ENCODE measurements at regions not wholly inside any gene's neighbourhood (a gene's known extent, or its start where the extent isn't known, plus 50 kb on each side); places are given as distances from the start of the nearest gene placed in this dataset.

DNA sequence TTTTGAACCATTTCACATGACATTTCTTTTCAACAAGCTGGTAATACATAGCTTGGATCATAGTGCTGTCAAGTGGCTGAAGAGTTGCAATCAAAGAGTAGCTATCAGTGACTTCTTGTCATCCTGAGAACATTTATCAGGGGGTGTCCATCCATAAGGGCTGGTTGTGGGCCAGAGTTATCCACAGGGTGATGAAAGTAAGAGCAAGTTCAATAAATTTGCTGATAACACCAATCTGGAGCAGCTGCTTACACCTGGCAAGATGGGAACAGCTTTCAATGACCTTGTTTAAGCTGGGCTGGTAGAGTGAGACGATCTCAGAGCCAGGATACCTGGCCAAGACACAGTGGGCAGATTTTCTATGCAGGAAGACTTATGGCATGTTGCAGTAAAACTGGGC lies 96.3 kb upstream of the IMMP2L start:
- in situ Hi-C loops (cut with MboI; ENCODE audit: low sequenced_read_pairs) = no loop called here
- H3K14ac ChIP-seq (replicated peaks; ENCODE audit: low read depth, low read length) = no peak overlapping the region
- H3K4me3 ChIP-seq (ENCODE audit: insufficient read depth, low read depth, low read length) = no peak overlapping the region
- no peaks in the 10 kb centered on the region for H3K79me1 ChIP-seq (ENCODE audit: low read depth in 1 of 2, low read length in 2 of 2)
- CTCF ChIA-PET = no interaction called here
- DNase-seq = no peak
- no peaks in the 10 kb centered on the region for H3K27me3 ChIP-seq (ENCODE audit: control insufficient read depth, insufficient read depth, low read length)
- POLR2A ChIA-PET (ENCODE audit: unreplicated experiment) = no interaction called here
- H2AFZ ChIP-seq (replicated peaks; ENCODE audit: low read length, poor library complexity) = no peak overlapping the region
- no peak overlapping the region for H2BK20ac ChIP-seq (ENCODE audit: low read depth, low read length)
- H2AK9ac ChIP-seq (replicated peaks; ENCODE audit: low read depth, low read length, poor library complexity) = no peak overlapping the region
- H4K8ac ChIP-seq (ENCODE audit: low read depth in 2 of 2, low read length in 2 of 2) = no peak overlapping the region
- no peak overlapping the region for H3K9ac ChIP-seq (ENCODE audit: low read depth, low read length)
- H2BK5ac ChIP-seq (ENCODE audit: low read depth, low read length, poor library complexity, severe bottlenecking) = no peak overlapping the region
- H4K5ac ChIP-seq (ENCODE audit: low read depth, low read length) = no peak overlapping the region
- no peaks in the 10 kb centered on the region for H3K9me1 ChIP-seq (ENCODE audit: insufficient read depth, low read length)
- no peak overlapping the region for H3K23ac ChIP-seq (ENCODE audit: low read depth, low read length)
- no peaks in the 10 kb centered on the region for H3K9me3 ChIP-seq (ENCODE audit: control insufficient read depth, insufficient read depth, low read length)
- H3K56ac ChIP-seq (ENCODE audit: extremely low read depth, insufficient read depth, low read length) = no peak overlapping the region
- no peaks in the 10 kb centered on the region for H3K4me1 ChIP-seq (ENCODE audit: control insufficient read depth, insufficient read depth, low read length)
- H2BK15ac ChIP-seq (ENCODE audit: low read depth, low read length) = no peak overlapping the region
- H2BK120ac ChIP-seq (ENCODE audit: low read depth, low read length) = no peak overlapping the region
- no peak for ATAC-seq (ENCODE audit: low read depth)
- no peak overlapping the region for H3K18ac ChIP-seq (ENCODE audit: low read depth, low read length)
- H2AK5ac ChIP-seq (ENCODE audit: low read depth, low read length) = no peak overlapping the region
- H4K20me1 ChIP-seq (ENCODE audit: insufficient read depth, low read length) = no peaks in the 10 kb centered on the region
- dilution Hi-C loops (cut with HindIII; ENCODE audit: low sequenced_read_pairs, unreplicated experiment) = no loop called here
- BruUV-seq (replicated peaks) = no TSS peak
- no peak overlapping the region for H3K4ac ChIP-seq (ENCODE audit: low read depth, low read length)
- H3K27ac ChIP-seq (ENCODE audit: insufficient read depth, low read length) = no peak overlapping the region
- no peak overlapping the region for H4K91ac ChIP-seq (ENCODE audit: insufficient read depth, low read depth, low read length)
- no peak for TF ChIP-seq POLR2A (IDR thresholded peaks at IDR 0.05; ENCODE audit: low read depth, low read length)
- no peak for TF ChIP-seq NFE2L2 (IDR thresholded peaks at IDR 0.05; ENCODE audit: low read depth, low read length)
- TF ChIP-seq, protein P1, sequence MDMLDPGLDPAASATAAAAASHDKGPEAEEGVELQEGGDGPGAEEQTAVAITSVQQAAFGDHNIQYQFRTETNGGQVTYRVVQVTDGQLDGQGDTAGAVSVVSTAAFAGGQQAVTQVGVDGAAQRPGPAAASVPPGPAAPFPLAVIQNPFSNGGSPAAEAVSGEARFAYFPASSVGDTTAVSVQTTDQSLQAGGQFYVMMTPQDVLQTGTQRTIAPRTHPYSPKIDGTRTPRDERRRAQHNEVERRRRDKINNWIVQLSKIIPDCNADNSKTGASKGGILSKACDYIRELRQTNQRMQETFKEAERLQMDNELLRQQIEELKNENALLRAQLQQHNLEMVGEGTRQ (IDR thresholded peaks at IDR 0.05; ENCODE audit: low read depth, low read length) = no peak
- no peak for TF ChIP-seq MXI1 (IDR thresholded peaks at IDR 0.05; ENCODE audit: borderline replicate concordance, low read depth, low read length)
- TF ChIP-seq, protein P2, sequence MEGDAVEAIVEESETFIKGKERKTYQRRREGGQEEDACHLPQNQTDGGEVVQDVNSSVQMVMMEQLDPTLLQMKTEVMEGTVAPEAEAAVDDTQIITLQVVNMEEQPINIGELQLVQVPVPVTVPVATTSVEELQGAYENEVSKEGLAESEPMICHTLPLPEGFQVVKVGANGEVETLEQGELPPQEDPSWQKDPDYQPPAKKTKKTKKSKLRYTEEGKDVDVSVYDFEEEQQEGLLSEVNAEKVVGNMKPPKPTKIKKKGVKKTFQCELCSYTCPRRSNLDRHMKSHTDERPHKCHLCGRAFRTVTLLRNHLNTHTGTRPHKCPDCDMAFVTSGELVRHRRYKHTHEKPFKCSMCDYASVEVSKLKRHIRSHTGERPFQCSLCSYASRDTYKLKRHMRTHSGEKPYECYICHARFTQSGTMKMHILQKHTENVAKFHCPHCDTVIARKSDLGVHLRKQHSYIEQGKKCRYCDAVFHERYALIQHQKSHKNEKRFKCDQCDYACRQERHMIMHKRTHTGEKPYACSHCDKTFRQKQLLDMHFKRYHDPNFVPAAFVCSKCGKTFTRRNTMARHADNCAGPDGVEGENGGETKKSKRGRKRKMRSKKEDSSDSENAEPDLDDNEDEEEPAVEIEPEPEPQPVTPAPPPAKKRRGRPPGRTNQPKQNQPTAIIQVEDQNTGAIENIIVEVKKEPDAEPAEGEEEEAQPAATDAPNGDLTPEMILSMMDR (conservative IDR thresholded peaks at IDR 0.05; ENCODE audit: low read depth, low read length) = no peak
- no peak for TF ChIP-seq MAZ (IDR thresholded peaks at IDR 0.05; ENCODE audit: borderline replicate concordance, low read depth, low read length)
- TF ChIP-seq BHLHE40 (IDR thresholded peaks at IDR 0.05; ENCODE audit: low read depth, low read length) = no peak
- no peak for TF ChIP-seq SMC3 (IDR thresholded peaks at IDR 0.05; ENCODE audit: low read depth, low read length)
- TF ChIP-seq, protein P3, sequence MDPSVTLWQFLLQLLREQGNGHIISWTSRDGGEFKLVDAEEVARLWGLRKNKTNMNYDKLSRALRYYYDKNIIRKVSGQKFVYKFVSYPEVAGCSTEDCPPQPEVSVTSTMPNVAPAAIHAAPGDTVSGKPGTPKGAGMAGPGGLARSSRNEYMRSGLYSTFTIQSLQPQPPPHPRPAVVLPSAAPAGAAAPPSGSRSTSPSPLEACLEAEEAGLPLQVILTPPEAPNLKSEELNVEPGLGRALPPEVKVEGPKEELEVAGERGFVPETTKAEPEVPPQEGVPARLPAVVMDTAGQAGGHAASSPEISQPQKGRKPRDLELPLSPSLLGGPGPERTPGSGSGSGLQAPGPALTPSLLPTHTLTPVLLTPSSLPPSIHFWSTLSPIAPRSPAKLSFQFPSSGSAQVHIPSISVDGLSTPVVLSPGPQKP (IDR thresholded peaks at IDR 0.05; ENCODE audit: borderline replicate concordance, low read depth, low read length) = no peak
- no peak overlapping the region for H3K4me2 ChIP-seq (ENCODE audit: low read depth, low read length)
- H3K36me3 ChIP-seq (ENCODE audit: control insufficient read depth, insufficient read depth, low read length) = no peaks in the 10 kb centered on the region
- intact Hi-C loops (cut with micrococcal nuclease) = no loop called here
- no CpG with 5 or more reads among the region's 1 CpG for WGBS, 2 experiments (ENCODE audit: extremely low coverage in 2 of 2, insufficient read length in 1 of 2)

Data from IMR-90 (cell line).